ENCODE measurements at regions not wholly inside any gene's neighbourhood (a gene's known extent, or its start where the extent isn't known, plus 50 kb on each side); places are given as distances from the start of the nearest gene placed in this dataset.

- TF ChIP-seq CSRNP3 (CRISPR knock-in tag; IDR thresholded peaks at IDR 0.05) (no peak), TOX (CRISPR knock-in tag; IDR thresholded peaks at IDR 0.05; ENCODE audit: borderline replicate concordance) (no peak), GLIS3 (CRISPR knock-in tag; IDR thresholded peaks at IDR 0.05) (no peak), SNAI2 (CRISPR knock-in tag; IDR thresholded peaks at IDR 0.05) (no peak), ISL1 (CRISPR knock-in tag; IDR thresholded peaks at IDR 0.05) (no peak)
Measured at GRCh38 chr9:13017260-13017659, 242.4 kb downstream of the LURAP1L start (continued).

- ATAC-seq: no peak
- no peak for TF ChIP-seq CSRNP3 (CRISPR knock-in tag; IDR thresholded peaks at IDR 0.05)
- no peak for TF ChIP-seq POU6F1 (CRISPR knock-in tag; IDR thresholded peaks at IDR 0.05; ENCODE audit: borderline replicate concordance, low read depth)
- TF ChIP-seq ZC3H10 (CRISPR knock-in tag; IDR thresholded peaks at IDR 0.05): no peak
- no peak for TF ChIP-seq CSDC2 (CRISPR knock-in tag; IDR thresholded peaks at IDR 0.05)
- TF ChIP-seq ISL1 (CRISPR knock-in tag; IDR thresholded peaks at IDR 0.05): no peak
- no peak for TF ChIP-seq PPARA (CRISPR knock-in tag; IDR thresholded peaks at IDR 0.05; ENCODE audit: borderline replicate concordance)
- no peak for TF ChIP-seq ZFP3 (CRISPR knock-in tag; IDR thresholded peaks at IDR 0.05)
- TF ChIP-seq TOX (CRISPR knock-in tag; IDR thresholded peaks at IDR 0.05; ENCODE audit: borderline replicate concordance): no peak
- no peak for TF ChIP-seq TCF4 (CRISPR knock-in tag; IDR thresholded peaks at IDR 0.05; ENCODE audit: borderline replicate concordance)
- TF ChIP-seq ZFP30 (CRISPR knock-in tag; IDR thresholded peaks at IDR 0.05): no peak
- no peak for TF ChIP-seq PATZ1 (CRISPR knock-in tag; IDR thresholded peaks at IDR 0.05; ENCODE audit: borderline replicate concordance)
Measured at GRCh38 chr9:13020146-13021040, 245.6 kb downstream of the LURAP1L start.

- no peak for ATAC-seq
- no peak for TF ChIP-seq ZNF70 (CRISPR knock-in tag; IDR thresholded peaks at IDR 0.05)
- TF ChIP-seq PPARA (CRISPR knock-in tag; IDR thresholded peaks at IDR 0.05; ENCODE audit: borderline replicate concordance): no peak
- TF ChIP-seq ESRRG (CRISPR knock-in tag; IDR thresholded peaks at IDR 0.05): no peak
- TF ChIP-seq ARNTL (CRISPR knock-in tag; IDR thresholded peaks at IDR 0.05; ENCODE audit: borderline replicate concordance, low read depth): no peak
- TF ChIP-seq TOX (CRISPR knock-in tag; IDR thresholded peaks at IDR 0.05; ENCODE audit: borderline replicate concordance): no peak
- TF ChIP-seq ZC3H10 (CRISPR knock-in tag; IDR thresholded peaks at IDR 0.05): no peak
- TF ChIP-seq SNAI2 (CRISPR knock-in tag; IDR thresholded peaks at IDR 0.05): no peak
- TF ChIP-seq OSR1 (CRISPR knock-in tag; IDR thresholded peaks at IDR 0.05): no peak
- TF ChIP-seq GLIS3 (CRISPR knock-in tag; IDR thresholded peaks at IDR 0.05): no peak
- TF ChIP-seq ZNF565 (CRISPR knock-in tag; conservative IDR thresholded peaks at IDR 0.05; ENCODE audit: low read depth): no peak
- no peak for TF ChIP-seq CSDC2 (CRISPR knock-in tag; IDR thresholded peaks at IDR 0.05)
- no peak for TF ChIP-seq CREB5 (CRISPR knock-in tag; IDR thresholded peaks at IDR 0.05; ENCODE audit: low read depth)
- no peak for TF ChIP-seq ZNF8 (CRISPR knock-in tag; IDR thresholded peaks at IDR 0.05)
- TF ChIP-seq TCF4 (CRISPR knock-in tag; IDR thresholded peaks at IDR 0.05; ENCODE audit: borderline replicate concordance): no peak
- no peak for TF ChIP-seq TSHZ2 (CRISPR knock-in tag; IDR thresholded peaks at IDR 0.05)
- no peak for TF ChIP-seq CSRNP3 (CRISPR knock-in tag; IDR thresholded peaks at IDR 0.05)
- TF ChIP-seq RARB (CRISPR knock-in tag; IDR thresholded peaks at IDR 0.05): no peak
Measured at GRCh38 chr9:13022756-13023155, 247.9 kb downstream of the LURAP1L start.
